ENCODE measurements at regions not wholly inside any gene's neighbourhood (a gene's known extent, or its start where the extent isn't known, plus 50 kb on each side); places are given as distances from the start of the nearest gene placed in this dataset.
"Not testable (repeated sequence)": the region's sequence is repeated elsewhere in the genome, so short reads cannot be mapped to it uniquely, and the experiment has no call there.

DNA sequence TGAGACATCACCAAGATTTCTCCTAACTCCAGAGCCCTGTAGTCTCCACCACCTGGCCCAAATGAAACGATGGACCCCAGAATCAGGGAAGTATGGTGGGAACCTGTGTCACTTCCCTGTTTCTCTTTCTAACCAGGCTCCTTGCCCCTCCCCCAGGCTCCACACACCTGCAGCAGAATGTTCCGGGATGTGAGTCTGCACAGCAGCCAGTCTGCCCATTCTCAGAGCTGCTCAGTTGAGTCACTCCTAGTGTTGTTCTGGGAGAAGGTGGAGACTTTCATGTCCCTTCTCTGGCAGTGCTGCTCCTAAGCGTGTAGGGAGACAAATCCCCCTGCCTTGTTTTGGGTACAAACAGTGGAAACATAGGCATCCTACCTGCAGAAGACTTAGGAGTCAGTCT, 76.0 kb upstream of the XPA start:
- DNase-seq (ENCODE audit: low spot score): no peak

DNA sequence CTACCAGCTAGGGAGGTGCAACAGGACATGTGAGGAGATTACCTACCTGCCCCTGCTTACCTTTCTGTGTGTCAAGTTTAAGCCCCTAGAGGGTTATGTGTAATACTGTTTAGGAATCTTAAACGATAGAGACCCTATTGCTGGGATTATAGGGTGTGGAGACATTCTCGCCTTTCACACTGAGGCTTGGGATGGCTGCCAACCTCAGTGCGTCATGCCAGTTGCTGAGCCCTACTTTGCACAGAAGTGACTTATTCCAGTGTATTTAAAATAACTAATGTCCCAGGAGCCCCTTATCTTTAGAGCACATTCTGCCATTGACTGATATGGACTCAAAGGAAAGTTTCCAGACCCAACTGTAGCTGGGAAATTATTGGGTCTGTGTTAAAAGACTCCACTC, 76.6 kb upstream of the XPA start:
- DNase-seq (ENCODE audit: low spot score): no peak

DNA sequence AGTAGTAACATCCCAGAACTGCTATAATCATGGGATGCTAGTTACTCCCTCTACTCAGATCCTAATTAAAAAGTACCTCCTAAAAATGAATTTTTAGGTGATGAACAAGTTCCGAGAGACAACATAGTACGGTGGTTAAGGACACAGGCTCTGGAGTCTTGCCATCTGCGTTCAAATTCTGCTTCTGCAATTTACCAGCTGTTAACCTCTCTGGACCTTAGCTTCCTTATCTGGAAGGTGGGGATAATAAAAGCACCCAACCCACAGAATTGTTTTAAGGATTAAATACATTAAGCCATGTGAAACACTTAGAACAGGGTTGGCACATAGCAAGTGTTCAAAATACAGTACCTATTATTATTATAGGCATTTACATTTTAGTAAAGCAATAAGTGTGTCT, 77.5 kb upstream of the XPA start:
- DNase-seq (ENCODE audit: low spot score): no peak

DNA sequence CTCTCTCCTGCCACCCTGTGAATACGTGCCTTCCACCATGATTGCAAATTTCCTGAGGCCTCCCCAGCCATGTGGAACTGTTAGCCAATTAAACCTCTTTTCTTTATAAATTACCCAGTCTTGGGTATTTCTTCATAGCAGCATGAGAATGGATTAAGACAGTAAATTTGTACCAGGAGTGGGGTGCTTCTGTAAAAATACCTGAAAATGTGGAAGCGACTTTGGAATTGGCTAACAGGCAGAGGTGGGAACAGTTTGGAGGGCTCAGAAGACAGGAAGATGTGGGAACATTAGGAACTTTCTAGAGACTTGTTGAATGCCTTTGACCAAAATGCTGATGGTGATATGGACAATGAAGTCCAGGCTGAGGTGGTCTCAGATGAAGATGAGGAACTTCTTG, 74.3 kb upstream of the FOXE1 start:
- DNase-seq (ENCODE audit: low spot score): not testable (repeated sequence)

DNA sequence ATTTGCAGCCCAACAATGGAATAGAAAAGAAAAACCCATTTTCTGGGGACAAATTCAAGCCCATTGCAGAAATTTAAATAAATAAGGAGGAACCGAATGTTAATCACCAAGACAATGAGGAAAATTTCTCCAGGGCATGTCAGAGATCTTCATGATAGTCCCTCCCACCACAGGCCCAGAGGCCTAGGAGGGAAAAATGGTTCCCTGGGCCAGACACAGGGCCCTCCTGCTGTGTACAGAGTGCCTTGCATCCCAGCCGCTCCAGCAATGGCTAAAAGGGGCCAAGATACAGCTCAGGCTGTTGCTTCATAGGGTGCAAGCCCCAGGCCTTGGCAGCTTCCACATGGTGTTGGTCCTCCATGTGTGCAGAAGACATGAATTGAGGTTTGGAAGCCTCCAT, 73.4 kb upstream of the FOXE1 start:
- no peak for DNase-seq (ENCODE audit: low spot score)

DNA sequence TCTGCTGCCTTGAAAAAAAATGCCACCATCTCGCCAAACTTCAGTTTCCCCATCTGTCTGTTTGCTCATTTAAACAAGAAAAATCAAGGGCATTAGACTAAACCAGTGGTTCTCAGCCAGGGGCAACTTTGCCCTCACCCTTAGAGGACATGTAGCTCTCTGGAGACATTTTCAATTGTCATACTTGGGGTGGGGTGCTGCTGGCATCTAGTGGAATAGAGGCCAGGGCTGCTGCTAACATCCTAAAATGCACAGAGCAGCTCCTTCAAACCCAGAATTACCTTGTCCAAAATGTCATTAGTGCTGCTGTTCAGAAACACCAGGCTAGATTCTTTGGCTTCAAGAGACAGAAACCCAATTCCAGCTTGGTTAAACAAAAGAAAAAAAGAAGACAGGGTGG, 71.1 kb upstream of the FOXE1 start:
- DNase-seq (ENCODE audit: low spot score): no peak

DNA sequence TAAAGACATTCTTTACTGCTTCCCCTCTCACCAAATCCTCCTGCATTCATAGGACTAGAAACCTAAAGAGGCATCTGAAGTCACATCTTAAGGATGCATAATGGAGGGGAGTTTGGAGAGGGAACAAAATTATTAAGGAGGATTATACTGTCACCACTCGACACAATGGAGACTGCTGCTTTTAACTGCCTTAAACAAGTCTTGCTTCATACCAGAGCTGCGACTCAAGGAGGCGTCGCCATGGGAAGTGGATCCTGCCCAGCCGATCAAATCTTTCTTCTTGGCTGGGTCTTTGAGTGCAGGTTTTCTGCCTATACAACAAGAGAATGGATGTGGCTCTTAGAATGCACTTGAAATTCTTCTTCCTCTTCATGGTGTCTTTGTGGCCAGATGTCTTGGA, 66.7 kb upstream of the FOXE1 start:
- DNase-seq (ENCODE audit: low spot score): no peak

DNA sequence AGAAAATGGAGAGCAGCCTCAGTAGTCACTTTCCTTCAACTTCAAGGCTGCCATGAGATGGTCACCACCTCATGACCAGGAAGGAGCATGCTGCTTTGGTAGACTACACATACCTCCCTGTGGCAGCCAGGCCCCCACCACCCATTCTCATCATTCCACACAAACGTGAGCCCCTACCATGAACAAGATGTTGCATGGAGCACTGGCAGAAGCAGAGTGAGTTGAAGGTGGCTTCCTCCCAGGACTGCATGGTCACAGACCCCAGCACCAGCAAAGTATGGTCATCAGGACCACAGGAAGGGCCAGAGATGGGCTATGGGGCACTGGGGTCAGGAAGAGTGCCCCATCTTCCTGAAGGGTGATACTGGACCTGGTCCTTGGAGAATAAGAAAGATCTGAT, 65.5 kb upstream of the FOXE1 start:
- no peak for DNase-seq (ENCODE audit: low spot score)

DNA sequence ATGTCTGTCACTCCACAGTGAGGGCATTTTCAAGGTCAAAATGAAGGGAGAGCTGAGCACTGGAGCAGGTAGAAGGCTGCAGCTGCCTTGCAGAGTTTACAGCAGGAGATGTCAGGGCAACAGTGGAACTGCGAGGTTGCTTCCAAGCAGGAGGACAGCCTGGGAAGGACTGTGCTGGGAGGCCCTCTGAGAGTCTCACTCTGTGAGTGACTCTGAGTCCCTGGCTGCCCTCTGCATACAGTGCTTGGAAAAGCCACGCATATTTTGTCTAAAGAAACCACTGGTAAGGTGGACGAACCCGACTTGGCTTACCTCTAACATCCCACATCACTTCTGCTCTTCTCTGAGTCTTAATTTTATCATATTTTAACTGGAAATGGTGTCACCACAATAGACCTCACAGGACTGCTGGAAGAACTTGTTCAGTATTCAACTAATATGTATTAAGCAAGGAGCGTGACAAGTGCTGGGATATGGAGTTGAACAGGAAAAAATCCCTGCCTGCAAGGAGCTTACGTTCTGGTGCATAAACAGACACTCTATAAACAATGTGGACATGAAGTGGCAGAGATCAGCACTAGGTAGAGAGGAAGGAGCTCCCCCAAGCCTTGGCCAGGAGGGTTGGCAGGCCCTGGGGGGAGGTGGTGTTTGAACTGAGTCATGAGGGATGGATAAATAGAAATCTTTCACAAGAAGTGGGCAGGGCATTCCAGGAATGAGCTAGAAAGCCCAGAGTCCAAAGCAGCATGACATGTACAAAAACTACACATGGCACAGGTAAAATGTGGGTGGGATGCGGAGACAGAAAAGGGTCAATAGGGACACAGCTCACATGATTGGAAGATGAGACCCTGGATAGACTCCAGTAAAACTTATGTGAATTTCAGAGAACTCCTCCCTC, 64.0 kb upstream of the FOXE1 start:
- DNase-seq (ENCODE audit: low spot score): peak; percentile 24

DNA sequence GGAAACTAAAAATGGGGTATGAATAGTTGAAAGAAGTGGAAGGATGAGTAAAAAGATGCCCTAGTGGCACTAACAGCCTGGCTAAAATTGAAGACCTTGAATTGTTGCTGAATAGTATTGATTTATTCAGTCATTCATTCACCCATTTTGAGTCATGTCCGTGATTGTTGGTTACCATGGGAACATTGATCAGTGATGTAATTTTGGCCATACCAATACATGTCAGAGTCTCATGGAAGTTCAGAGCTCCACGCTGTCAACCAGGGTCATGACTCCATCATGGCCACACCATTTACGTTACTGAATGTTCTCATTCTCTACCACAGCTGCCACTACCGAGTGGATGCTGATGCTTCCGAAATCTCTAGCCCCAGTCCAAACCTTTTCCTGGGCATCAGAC, 62.5 kb upstream of the FOXE1 start:
- peak; percentile 44 for DNase-seq (ENCODE audit: low spot score)

DNA sequence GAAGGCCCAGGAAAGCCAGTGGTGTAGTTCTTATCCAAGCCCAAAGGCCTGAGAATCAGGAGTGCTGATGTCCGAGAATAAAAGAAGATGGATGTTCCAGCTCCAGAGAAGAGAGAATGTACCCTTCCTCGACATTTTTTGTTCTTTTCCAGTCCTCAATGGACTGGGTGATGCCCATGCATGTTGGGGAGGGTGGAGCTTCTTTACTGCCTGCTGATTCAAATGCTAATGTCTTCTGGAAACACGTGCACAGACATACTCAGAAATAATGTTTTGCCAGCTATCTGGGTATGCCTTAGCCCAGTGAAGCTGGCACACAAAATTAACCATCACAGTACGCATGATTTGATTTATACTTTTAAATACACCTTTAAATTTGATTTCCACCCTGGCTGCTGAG, 61.5 kb upstream of the FOXE1 start:
- DNase-seq (ENCODE audit: low spot score): no peak

DNA sequence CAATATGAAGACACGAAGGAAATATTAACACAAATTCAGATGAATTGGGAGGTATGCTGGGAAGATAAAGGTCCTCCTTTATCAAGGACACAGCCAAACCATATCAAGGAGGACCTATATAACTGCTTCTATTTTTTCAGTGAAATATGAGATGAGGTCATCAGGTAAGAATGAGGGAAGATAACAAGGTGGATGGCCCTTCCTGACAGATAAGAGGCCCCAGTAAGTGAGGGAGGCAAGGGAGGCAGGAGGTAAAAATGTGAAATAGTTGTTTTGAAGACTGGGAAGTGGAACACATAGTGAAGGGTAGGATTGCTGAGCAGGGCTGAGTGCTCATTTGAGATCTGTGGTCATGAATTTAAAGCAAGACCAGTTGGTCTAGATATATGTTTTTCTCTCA, 60.0 kb upstream of the FOXE1 start:
- no peak for DNase-seq (ENCODE audit: low spot score)

DNA sequence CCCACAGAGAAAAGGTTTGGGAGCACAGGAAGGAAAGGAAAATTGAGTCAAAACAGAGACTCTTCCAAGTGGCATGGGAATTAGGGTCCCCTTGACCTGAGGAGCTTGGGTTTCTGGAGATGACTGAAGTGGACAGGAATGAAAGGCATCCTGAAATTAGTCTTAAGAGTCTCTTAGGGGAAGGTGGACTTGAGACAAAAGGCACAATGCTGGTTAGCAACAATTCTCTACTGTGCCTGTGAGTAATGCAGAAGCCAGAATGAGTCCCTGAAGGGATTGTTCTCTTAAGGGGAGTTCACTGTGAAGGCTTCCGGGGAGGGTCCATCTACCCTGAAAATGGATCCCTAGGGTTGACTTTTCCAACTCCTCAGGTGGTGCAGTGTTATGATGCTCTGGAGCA, 58.4 kb upstream of the FOXE1 start:
- DNase-seq (ENCODE audit: low spot score): no peak

DNA sequence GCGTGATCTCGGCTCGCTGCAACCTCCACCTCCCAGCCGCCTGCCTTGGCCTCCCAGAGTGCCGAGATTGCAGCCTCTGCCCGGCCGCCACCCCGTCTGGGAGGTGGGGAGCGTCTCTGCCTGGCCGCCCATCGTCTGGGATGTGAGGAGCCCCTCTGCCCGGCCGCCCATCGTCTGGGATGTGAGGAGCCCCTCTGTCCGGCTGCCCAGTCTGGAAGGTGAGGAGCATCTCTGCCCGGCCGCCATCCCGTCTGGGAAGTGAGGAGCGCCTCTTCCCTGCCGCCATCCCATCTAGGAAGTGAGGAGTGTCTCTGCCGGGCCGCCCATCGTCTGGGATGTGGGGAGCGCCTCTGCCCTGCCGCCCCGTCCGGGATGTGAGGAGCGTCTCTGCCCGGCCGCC, 56.9 kb upstream of the FOXE1 start:
- DNase-seq (ENCODE audit: low spot score): not testable (repeated sequence)

DNA sequence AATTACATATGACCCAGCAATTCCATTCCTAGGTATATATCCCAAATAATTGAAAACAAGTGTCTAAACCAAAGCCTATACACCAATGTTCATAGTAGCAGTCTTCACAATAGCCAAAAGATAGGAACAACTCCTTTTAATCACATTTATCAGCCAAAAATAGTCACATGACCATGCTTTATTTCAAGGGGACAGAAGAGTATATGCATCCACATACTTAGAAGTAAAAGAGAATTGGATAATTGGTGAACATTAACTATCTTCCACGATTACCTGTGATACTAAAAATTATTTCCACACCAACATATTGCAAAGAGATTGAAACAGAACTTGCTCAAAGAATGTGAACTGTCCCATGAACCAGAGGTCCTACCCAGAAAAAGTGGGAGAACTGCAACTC, 51.8 kb upstream of the FOXE1 start:
- DNase-seq (ENCODE audit: low spot score): no peak

DNA sequence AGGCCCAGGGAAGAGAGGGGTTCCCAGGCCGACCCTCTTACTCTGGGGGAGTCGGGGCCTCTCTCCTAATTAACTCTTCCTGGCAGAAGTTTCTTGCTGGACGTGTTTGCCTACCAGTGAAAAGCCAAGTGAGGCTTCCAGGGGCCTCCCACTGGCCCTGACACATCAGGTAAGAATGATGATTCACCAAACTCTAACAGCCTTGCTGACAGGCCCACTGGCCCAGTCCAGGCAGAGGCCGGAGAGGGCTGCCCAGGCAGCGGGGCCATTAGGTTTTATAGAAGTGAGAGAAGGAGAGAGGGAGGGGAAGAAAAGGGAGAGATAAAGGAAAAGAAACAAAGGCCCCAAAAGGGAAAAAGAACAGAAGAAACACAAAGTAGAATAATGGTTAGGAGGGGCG, 50.8 kb upstream of the FOXE1 start:
- no peak for DNase-seq (ENCODE audit: low spot score)

DNA sequence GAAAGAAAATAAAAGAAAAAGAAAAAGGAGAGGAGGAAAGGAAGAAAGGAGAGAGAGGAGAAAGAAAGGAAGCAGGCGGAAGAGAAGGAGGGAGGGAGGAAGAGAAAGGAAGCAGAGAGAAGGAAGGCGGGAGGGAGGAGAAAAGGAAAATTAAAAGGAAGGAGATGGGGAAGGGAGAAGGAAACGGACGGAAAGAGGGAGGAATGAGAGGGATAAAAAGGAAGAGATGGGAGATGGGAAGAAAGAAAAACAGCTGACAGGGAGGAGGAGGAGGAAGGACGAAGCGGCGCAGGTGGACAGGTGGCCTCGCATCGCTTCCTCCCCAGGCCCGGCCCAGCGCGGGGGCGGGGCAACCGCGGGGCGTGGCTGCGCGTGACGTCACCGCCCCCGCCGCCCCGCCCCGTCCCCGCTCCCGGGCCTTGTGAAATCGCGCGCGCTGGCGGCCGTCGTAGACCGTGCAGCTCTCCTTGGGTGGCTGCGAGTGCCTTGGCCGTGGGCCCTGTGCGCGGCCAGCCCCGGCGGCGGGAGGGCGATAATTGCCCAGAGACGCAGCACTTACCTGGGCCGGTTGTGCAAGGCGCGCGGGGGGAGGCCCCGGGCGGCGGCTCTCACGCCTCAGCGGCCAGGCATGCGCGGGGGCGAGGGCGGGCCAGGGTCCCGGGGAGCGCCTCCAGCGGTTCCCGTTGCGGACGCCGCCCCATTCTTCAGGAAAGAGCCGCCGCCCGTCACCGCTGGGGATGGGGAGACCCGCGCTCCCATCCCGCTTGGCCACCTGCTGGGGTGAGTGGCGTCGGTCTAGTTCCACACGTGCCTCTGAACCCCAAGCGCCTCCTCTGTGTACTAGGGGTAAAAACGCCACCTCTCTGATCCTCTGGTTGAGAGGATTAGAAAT, 49.6 kb upstream of the FOXE1 start:
- peak; percentile 72 for DNase-seq (ENCODE audit: low spot score)

All from mucosa of gallbladder (tissue), 1 donor.